Panc1 (cell line): ENCODE measurements at regions not wholly inside any gene's neighbourhood (a gene's known extent, or its start where the extent isn't known, plus 50 kb on each side); places are given as distances from the start of the nearest gene placed in this dataset.

Experiments
- SIN3A ChIP-seq: IDR thresholded peaks from 2 replicates; pipeline ENCODE4 v1.6.1; 2012; ENCODE audit warnings: low read depth, mild to moderate bottlenecking, low read length, moderate library complexity, borderline replicate concordance; ENCODE audit not compliant: insufficient read depth
- TCF7L2 ChIP-seq: IDR thresholded peaks from 2 replicates; pipeline ENCODE4 v1.6.1; 2011; ENCODE audit warnings: mild to moderate bottlenecking, low read depth, low read length, inconsistent platforms
- TF ChIP-seq, protein P1 (sequence below): fragments of 450-650 bp; IDR thresholded peaks from 2 replicates; pipeline ENCODE4 v1.5.1; 2017; ENCODE audit warnings: mild to moderate bottlenecking
- TF ChIP-seq, protein P2 (sequence below), 2 experiments: IDR thresholded peaks; 2 replicates each; pipeline ENCODE4 v1.6.1; 2011 to 2012; ENCODE audit warnings: low read depth in 2 of 2, control low read depth in 1 of 2, low read length in 1 of 2, mild to moderate bottlenecking in 1 of 2, moderate library complexity in 1 of 2; ENCODE audit not compliant: insufficient read depth in 1 of 2

DNA sequence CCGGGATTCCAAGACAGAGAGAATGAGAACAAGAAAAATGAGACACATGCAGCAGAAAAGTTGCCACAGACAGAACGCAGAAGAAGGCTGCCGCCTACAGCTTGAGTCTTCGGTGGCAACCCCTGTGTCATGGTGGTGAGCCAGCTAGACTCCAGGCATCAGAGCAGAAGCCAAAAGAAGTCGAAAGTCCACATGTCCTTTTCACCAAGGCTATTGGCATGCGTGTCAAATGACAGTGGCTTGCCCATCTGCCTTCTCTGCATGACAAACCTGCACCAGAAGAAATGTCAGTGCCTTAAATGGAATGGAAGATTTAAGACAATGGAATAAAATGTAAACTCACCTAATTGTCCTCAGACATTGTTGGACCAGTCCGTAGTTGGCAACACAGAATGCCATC is 93.9 kb upstream of the NPSR1 start:
- TF ChIP-seq SIN3A (no peak), TCF7L2 (no peak)
- TF ChIP-seq, protein P1, sequence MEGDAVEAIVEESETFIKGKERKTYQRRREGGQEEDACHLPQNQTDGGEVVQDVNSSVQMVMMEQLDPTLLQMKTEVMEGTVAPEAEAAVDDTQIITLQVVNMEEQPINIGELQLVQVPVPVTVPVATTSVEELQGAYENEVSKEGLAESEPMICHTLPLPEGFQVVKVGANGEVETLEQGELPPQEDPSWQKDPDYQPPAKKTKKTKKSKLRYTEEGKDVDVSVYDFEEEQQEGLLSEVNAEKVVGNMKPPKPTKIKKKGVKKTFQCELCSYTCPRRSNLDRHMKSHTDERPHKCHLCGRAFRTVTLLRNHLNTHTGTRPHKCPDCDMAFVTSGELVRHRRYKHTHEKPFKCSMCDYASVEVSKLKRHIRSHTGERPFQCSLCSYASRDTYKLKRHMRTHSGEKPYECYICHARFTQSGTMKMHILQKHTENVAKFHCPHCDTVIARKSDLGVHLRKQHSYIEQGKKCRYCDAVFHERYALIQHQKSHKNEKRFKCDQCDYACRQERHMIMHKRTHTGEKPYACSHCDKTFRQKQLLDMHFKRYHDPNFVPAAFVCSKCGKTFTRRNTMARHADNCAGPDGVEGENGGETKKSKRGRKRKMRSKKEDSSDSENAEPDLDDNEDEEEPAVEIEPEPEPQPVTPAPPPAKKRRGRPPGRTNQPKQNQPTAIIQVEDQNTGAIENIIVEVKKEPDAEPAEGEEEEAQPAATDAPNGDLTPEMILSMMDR = no peak
- TF ChIP-seq, protein P2, sequence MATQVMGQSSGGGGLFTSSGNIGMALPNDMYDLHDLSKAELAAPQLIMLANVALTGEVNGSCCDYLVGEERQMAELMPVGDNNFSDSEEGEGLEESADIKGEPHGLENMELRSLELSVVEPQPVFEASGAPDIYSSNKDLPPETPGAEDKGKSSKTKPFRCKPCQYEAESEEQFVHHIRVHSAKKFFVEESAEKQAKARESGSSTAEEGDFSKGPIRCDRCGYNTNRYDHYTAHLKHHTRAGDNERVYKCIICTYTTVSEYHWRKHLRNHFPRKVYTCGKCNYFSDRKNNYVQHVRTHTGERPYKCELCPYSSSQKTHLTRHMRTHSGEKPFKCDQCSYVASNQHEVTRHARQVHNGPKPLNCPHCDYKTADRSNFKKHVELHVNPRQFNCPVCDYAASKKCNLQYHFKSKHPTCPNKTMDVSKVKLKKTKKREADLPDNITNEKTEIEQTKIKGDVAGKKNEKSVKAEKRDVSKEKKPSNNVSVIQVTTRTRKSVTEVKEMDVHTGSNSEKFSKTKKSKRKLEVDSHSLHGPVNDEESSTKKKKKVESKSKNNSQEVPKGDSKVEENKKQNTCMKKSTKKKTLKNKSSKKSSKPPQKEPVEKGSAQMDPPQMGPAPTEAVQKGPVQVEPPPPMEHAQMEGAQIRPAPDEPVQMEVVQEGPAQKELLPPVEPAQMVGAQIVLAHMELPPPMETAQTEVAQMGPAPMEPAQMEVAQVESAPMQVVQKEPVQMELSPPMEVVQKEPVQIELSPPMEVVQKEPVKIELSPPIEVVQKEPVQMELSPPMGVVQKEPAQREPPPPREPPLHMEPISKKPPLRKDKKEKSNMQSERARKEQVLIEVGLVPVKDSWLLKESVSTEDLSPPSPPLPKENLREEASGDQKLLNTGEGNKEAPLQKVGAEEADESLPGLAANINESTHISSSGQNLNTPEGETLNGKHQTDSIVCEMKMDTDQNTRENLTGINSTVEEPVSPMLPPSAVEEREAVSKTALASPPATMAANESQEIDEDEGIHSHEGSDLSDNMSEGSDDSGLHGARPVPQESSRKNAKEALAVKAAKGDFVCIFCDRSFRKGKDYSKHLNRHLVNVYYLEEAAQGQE (IDR thresholded peaks at IDR 0.05; ENCODE audit: insufficient read depth in 1 of 2, low read depth in 2 of 2, low read length in 1 of 2) = no peak
